GM23338 (cell line): ENCODE measurements at regions not wholly inside any gene's neighbourhood (a gene's known extent, or its start where the extent isn't known, plus 50 kb on each side); places are given as distances from the start of the nearest gene placed in this dataset.

ENCODE experiments used
- ATAC-seq: fragments of 200-7000 bp; cut with Tn5 transposase; 3 replicates; pipeline ENCODE4 v1.9.1; 2020
- DNase-seq: peaks from one replicate; pipeline ENCODE4 v3.0.0-alpha.2; 2015; ENCODE audit warnings: low spot score
- H2AFZ ChIP-seq: fragments of 200-600 bp; sonication (generic); 2 replicates; pipeline ENCODE4 v1.8.0; 2016; ENCODE audit warnings: antibody characterized with exemption, mild to moderate bottlenecking, moderate library complexity
- H3F3A ChIP-seq: fragments of 200-600 bp; sonication (generic); replicated peaks from 2 replicates; pipeline ENCODE4 v1.8.0; 2017; ENCODE audit warnings: antibody characterized with exemption, mixed run types, low read depth
- H3K27ac ChIP-seq: fragments of 200-600 bp; sonication (generic); 2 replicates; pipeline ENCODE4 v1.6.1; 2016; ENCODE audit warnings: low read depth
- H3K27me3 ChIP-seq: fragments of 200-600 bp; sonication (generic); 2 replicates; pipeline ENCODE4 v1.8.0; 2016; ENCODE audit warnings: mild to moderate bottlenecking, mixed run types, moderate library complexity; ENCODE audit not compliant: insufficient read depth
- H3K36me3 ChIP-seq: fragments of 200-600 bp; sonication (generic); 2 replicates; pipeline ENCODE4 v1.8.0; 2016; ENCODE audit warnings: mild to moderate bottlenecking; ENCODE audit not compliant: insufficient read depth
- H3K4me1 ChIP-seq: fragments of 200-600 bp; sonication (generic); 2 replicates; pipeline ENCODE4 v1.8.0; 2016; ENCODE audit warnings: mild to moderate bottlenecking, moderate library complexity; ENCODE audit not compliant: insufficient read depth
- H3K4me2 ChIP-seq: fragments of 200-600 bp; sonication (generic); 2 replicates; pipeline ENCODE4 v1.7.1; 2017; ENCODE audit warnings: mixed run types
- H3K4me3 ChIP-seq: fragments of 200-600 bp; sonication (generic); 2 replicates; pipeline ENCODE4 v1.6.1; 2016; ENCODE audit warnings: mixed run types
- H3K79me2 ChIP-seq: fragments of 200-600 bp; sonication (generic); replicated peaks from 2 replicates; pipeline ENCODE4 v1.8.0; 2017; ENCODE audit warnings: mild to moderate bottlenecking; ENCODE audit not compliant: insufficient read depth
- H3K9me2 ChIP-seq: fragments of 200-600 bp; sonication (generic); 2 replicates; pipeline ENCODE4 v1.8.0; 2017; ENCODE audit not compliant: insufficient read depth
- H4K20me1 ChIP-seq: fragments of 200-600 bp; sonication (generic); replicated peaks from 2 replicates; pipeline ENCODE4 v1.8.0; 2017; ENCODE audit warnings: mild to moderate bottlenecking; ENCODE audit not compliant: insufficient read depth
- H3K27ac Mint-ChIP-seq: 2 replicates; pipeline ENCODE4 v1.8.0; 2020; ENCODE audit warnings: inconsistent platforms, mild to moderate bottlenecking, moderate library complexity, mixed read lengths
- H3K27me3 Mint-ChIP-seq: 3 replicates; pipeline ENCODE4 v1.8.0; 2022; ENCODE audit warnings: low read depth, mild to moderate bottlenecking, moderate library complexity, mixed read lengths, inconsistent platforms; ENCODE audit not compliant: insufficient read depth, poor library complexity
- H3K36me3 Mint-ChIP-seq: 3 replicates; pipeline ENCODE4 v1.8.0; 2021; ENCODE audit warnings: low read depth, mild to moderate bottlenecking, inconsistent platforms, moderate library complexity, mixed read lengths
- H3K4me1 Mint-ChIP-seq: 3 replicates; pipeline ENCODE4 v1.8.0; 2020; ENCODE audit warnings: mild to moderate bottlenecking, inconsistent platforms, mixed read lengths
- H3K4me3 Mint-ChIP-seq: 3 replicates; pipeline ENCODE4 v1.8.0; 2021; ENCODE audit warnings: moderate library complexity, mild to moderate bottlenecking, inconsistent platforms, mixed read lengths
- H3K9me3 Mint-ChIP-seq: 3 replicates; pipeline ENCODE4 v1.8.0; 2020; ENCODE audit warnings: moderate library complexity, mild to moderate bottlenecking, inconsistent platforms, mixed read lengths
- CREB1 ChIP-seq: fragments of 250-450 bp; sonication (Bioruptor Pico); IDR thresholded peaks from 2 replicates; pipeline ENCODE4 v1.5.0; 2020; ENCODE audit warnings: low read depth, mild to moderate bottlenecking, moderate library complexity
- CTCF ChIP-seq, 2 experiments: fragments of 200-600 bp in 1 of 2; sonication (generic) in 1 of 2; conservative IDR thresholded peaks; 2 replicates each; pipeline versions ENCODE4 v1.5.1 to v1.6.1; 2016 to 2017; ENCODE audit warnings: antibody characterized with exemption in 2 of 2, low read depth in 2 of 2, mild to moderate bottlenecking in 2 of 2, moderate library complexity in 1 of 2
- ETS1 ChIP-seq: IDR thresholded peaks from 2 replicates; pipeline ENCODE4 v1.6.1; 2016; ENCODE audit warnings: antibody characterized with exemption
- EZH2 ChIP-seq: fragments of 200-600 bp; sonication (generic); IDR thresholded peaks from one replicate; pipeline ENCODE4 v1.8.0; 2017; ENCODE audit warnings: antibody characterized with exemption, mild to moderate bottlenecking, low read depth; ENCODE audit not compliant: unreplicated experiment
- EZH2phosphoT487 ChIP-seq: fragments of 200-600 bp; sonication (generic); IDR thresholded peaks from one replicate; pipeline ENCODE4 v1.8.1; 2018; ENCODE audit warnings: antibody characterized with exemption; ENCODE audit not compliant: unreplicated experiment
- JUNB ChIP-seq: IDR thresholded peaks from one replicate; pipeline ENCODE4 v1.6.1; 2016; ENCODE audit warnings: antibody characterized with exemption; ENCODE audit not compliant: unreplicated experiment
- NANOG ChIP-seq: IDR thresholded peaks from 2 replicates; pipeline ENCODE4 v1.6.1; 2016; ENCODE audit warnings: antibody characterized with exemption, borderline replicate concordance
- POLR2AphosphoS5 ChIP-seq: IDR thresholded peaks from 2 replicates; pipeline ENCODE4 v1.6.1; 2016; ENCODE audit warnings: antibody characterized with exemption, low read depth
- REST ChIP-seq: IDR thresholded peaks from one replicate; pipeline ENCODE4 v1.6.1; 2018; ENCODE audit warnings: antibody characterized with exemption; ENCODE audit not compliant: unreplicated experiment
- STAT1 ChIP-seq: IDR thresholded peaks from one replicate; pipeline ENCODE4 v1.6.1; 2016; ENCODE audit warnings: antibody characterized with exemption; ENCODE audit not compliant: unreplicated experiment
- ZNF114 ChIP-seq: fragments of 250-450 bp; sonication (Bioruptor Pico); IDR thresholded peaks from 2 replicates; pipeline ENCODE4 v1.5.0; 2020; ENCODE audit warnings: mild to moderate bottlenecking, moderate library complexity
- ZNF331 ChIP-seq: fragments of 250-450 bp; sonication (Bioruptor Pico); IDR thresholded peaks from 2 replicates; pipeline ENCODE4 v1.5.0; 2020; ENCODE audit warnings: low read depth, mild to moderate bottlenecking, moderate library complexity
- ZNF462 ChIP-seq: fragments of 250-450 bp; sonication (Bioruptor Pico); IDR thresholded peaks from 2 replicates; pipeline ENCODE4 v1.5.0; 2020; ENCODE audit warnings: mild to moderate bottlenecking, moderate library complexity

GRCh38 chr22:26853071-26853470 is 195.7 kb downstream of the MIAT start:
- no peak for DNase-seq
- H3K27ac Mint-ChIP-seq = no peak overlapping the region
- no peak for ATAC-seq
- H4K20me1 ChIP-seq = no peaks in the 10 kb centered on the region
- H3K4me3 Mint-ChIP-seq = no peak overlapping the region
- no peaks in the 10 kb centered on the region for H3K36me3 Mint-ChIP-seq
- TF ChIP-seq CTCF (conservative IDR thresholded peaks at IDR 0.05; ENCODE audit: low read depth in 2 of 2) (no peak), NANOG (no peak), STAT1 (no peak), ZNF114 (no peak), ETS1 (no peak), EZH2 (no peak), ZNF331 (CRISPR knock-in tag) (no peak), ZNF462 (no peak), JUNB (no peak), CREB1 (CRISPR knock-in tag) (no peak), POLR2AphosphoS5 (no peak), REST (no peak), EZH2phosphoT487 (no peak)
- H3K9me3 Mint-ChIP-seq = no peaks in the 10 kb centered on the region
- peaks cover 1% of the 10 kb centered on the region for H3K27me3 Mint-ChIP-seq
- no peak overlapping the region for H3K4me2 ChIP-seq
- no peaks in the 10 kb centered on the region for H3K4me1 ChIP-seq
- H3K36me3 ChIP-seq = no peaks in the 10 kb centered on the region
- H3K27me3 ChIP-seq = no peaks in the 10 kb centered on the region
- no peaks in the 10 kb centered on the region for H3F3A ChIP-seq
- no peaks in the 10 kb centered on the region for H3K79me2 ChIP-seq
- H3K4me1 Mint-ChIP-seq = peaks cover 5% of the 10 kb centered on the region; the same call in 2 of the 3 replicates
- no peaks in the 10 kb centered on the region for H3K9me2 ChIP-seq
- no peak overlapping the region for H2AFZ ChIP-seq
- H3K4me3 ChIP-seq = no peak overlapping the region
- no peak overlapping the region for H3K27ac ChIP-seq
